NT2/D1 (cell line): ENCODE measurements at regions not wholly inside any gene's neighbourhood (a gene's known extent, or its start where the extent isn't known, plus 50 kb on each side); places are given as distances from the start of the nearest gene placed in this dataset.

ENCODE experiments used
- SUZ12 ChIP-seq: IDR thresholded peaks from 2 replicates; pipeline ENCODE4 v1.6.1; 2011; ENCODE audit not compliant: insufficient read length, insufficient read depth; ENCODE audit errors: extremely low read depth
- YY1 ChIP-seq: IDR thresholded peaks from 2 replicates; pipeline ENCODE4 v1.6.1; 2011; ENCODE audit not compliant: insufficient read length, insufficient read depth
- ZNF274 ChIP-seq: IDR thresholded peaks from 2 replicates; pipeline ENCODE4 v1.6.1; 2011; ENCODE audit warnings: mild to moderate bottlenecking, low read depth, low read length

GRCh38 chr2:114111329-114111728 is 221.4 kb downstream of the ACTR3 start:
- TF ChIP-seq ZNF274 (no peak), YY1 (no peak), SUZ12 (no peak)
